PC-3 (cell line): ENCODE measurements at regions not wholly inside any gene's neighbourhood (a gene's known extent, or its start where the extent isn't known, plus 50 kb on each side); places are given as distances from the start of the nearest gene placed in this dataset.

ENCODE experiments used
- ATAC-seq: fragments of 200-7000 bp; cut with Tn5 transposase; 2 replicates; pipeline ENCODE4 v1.9.1; 2020; ENCODE audit warnings: mild to moderate bottlenecking, moderate library complexity
- BruUV-seq: library from RNA; stranded (reverse); fragments of 400-500 nt; replicated peaks from 2 replicates; lab custom pipeline; 2021; lab: Mats Ljungman, UMichigan
- CTCF ChIA-PET: fragments of 300-600 bp; sonication (Branson Sonifier 250); formaldehyde crosslinking; loops from one replicate; lab custom pipeline; 2022; ENCODE audit warnings: antibody characterized with exemption; lab: Charles Lee
- POLR2A ChIA-PET: fragments of 300-600 bp; sonication (Branson Sonifier 250); formaldehyde crosslinking; loops from one replicate; lab custom pipeline; 2022; ENCODE audit warnings: antibody characterized with exemption; ENCODE audit not compliant: unreplicated experiment; lab: Charles Lee
- DNase-seq: peaks from one replicate; pipeline ENCODE4 v3.0.0-alpha.2; 2015
- H2AFZ ChIP-seq: fragments of 300-600 bp; sonication (generic); 2 replicates; pipeline ENCODE4 v1.6.0; 2016; ENCODE audit warnings: antibody characterized with exemption, low read length
- H3F3A ChIP-seq: fragments of 300-600 bp; sonication (generic); one replicate; pipeline ENCODE4 v1.6.0; 2017; ENCODE audit warnings: antibody characterized with exemption, low read length, control low read depth, mild to moderate bottlenecking; ENCODE audit not compliant: unreplicated experiment
- H3K27ac ChIP-seq: fragments of 300-600 bp; sonication (generic); 2 replicates; pipeline ENCODE4 v1.5.1; 2016; ENCODE audit warnings: mild to moderate bottlenecking, low read length
- H3K27me3 ChIP-seq: fragments of 300-600 bp; sonication (generic); 2 replicates; pipeline ENCODE4 v1.6.1; 2016; ENCODE audit warnings: low read length, mixed read lengths
- H3K36me3 ChIP-seq: fragments of 300-600 bp; sonication (generic); 2 replicates; pipeline ENCODE4 v1.6.1; 2016; ENCODE audit warnings: low read depth, mixed run types, low read length, mixed read lengths
- H3K4me1 ChIP-seq: fragments of 300-600 bp; sonication (generic); 2 replicates; pipeline ENCODE4 v1.5.1; 2016; ENCODE audit warnings: low read length; ENCODE audit not compliant: insufficient read depth
- H3K4me2 ChIP-seq: fragments of 300-600 bp; sonication (generic); 2 replicates; pipeline ENCODE4 v1.6.0; 2016; ENCODE audit warnings: low read length
- H3K4me3 ChIP-seq: fragments of 300-600 bp; sonication (generic); 2 replicates; pipeline ENCODE4 v1.5.1; 2016; ENCODE audit warnings: mild to moderate bottlenecking, low read length, mixed read lengths
- H3K79me2 ChIP-seq: fragments of 300-600 bp; sonication (generic); 2 replicates; pipeline ENCODE4 v1.6.1; 2017; ENCODE audit warnings: low read length, mixed read lengths
- H3K9ac ChIP-seq: fragments of 300-600 bp; sonication (generic); 2 replicates; pipeline ENCODE4 v1.6.0; 2016; ENCODE audit warnings: mild to moderate bottlenecking, low read length
- H3K9me2 ChIP-seq: fragments of 300-600 bp; sonication (generic); replicated peaks from 2 replicates; pipeline ENCODE4 v1.6.1; 2016; ENCODE audit warnings: mixed run types, low read length, mixed read lengths
- H3K9me3 ChIP-seq: fragments of 300-600 bp; sonication (generic); 2 replicates; pipeline ENCODE4 v1.6.1; 2016; ENCODE audit warnings: low read length, mixed read lengths
- H4K20me1 ChIP-seq: fragments of 300-600 bp; sonication (generic); 2 replicates; pipeline ENCODE4 v1.6.1; 2016; ENCODE audit warnings: low read length, mixed read lengths
- EZH2 ChIP-seq: fragments of 300-600 bp; sonication (generic); IDR thresholded peaks from one replicate; pipeline ENCODE4 v1.6.1; 2017; ENCODE audit warnings: antibody characterized with exemption, mild to moderate bottlenecking, low read length; ENCODE audit not compliant: unreplicated experiment
- EZH2phosphoT487 ChIP-seq: fragments of 300-600 bp; sonication (generic); IDR thresholded peaks from 2 replicates; pipeline ENCODE4 v1.6.1; 2018; ENCODE audit warnings: mild to moderate bottlenecking, antibody characterized with exemption, low read length, borderline replicate concordance
- intact Hi-C: fragments of 100-400 bp; cut with micrococcal nuclease; formaldehyde crosslinking; loops from 2 replicates; pipeline ENCODE4 v1.9.0; 2023
- TF ChIP-seq, protein P1 (sequence below): fragments of 300-600 bp; sonication (generic); conservative IDR thresholded peaks from 2 replicates; pipeline ENCODE4 v1.5.1; 2017; ENCODE audit warnings: antibody characterized with exemption, low read depth, mild to moderate bottlenecking, low read length

GRCh38 chr2:41774011-41774605, 273.7 kb upstream of the PKDCC start:
- H3K79me2 ChIP-seq, result no peaks in the 10 kb centered on the region
- ATAC-seq (no peak), DNase-seq (no peak)
- no peaks in the 10 kb centered on the region for H3K9me2 ChIP-seq
- no peak overlapping the region for H3K4me3 ChIP-seq
- H3K27me3 ChIP-seq, result peaks cover 37% of the 10 kb centered on the region
- BruUV-seq, result no TSS peak
- POLR2A ChIA-PET, result no interaction called here
- no peak overlapping the region for H2AFZ ChIP-seq
- no peak overlapping the region for H3K9ac ChIP-seq
- no peaks in the 10 kb centered on the region for H3F3A ChIP-seq
- no peak overlapping the region for H3K4me2 ChIP-seq
- intact Hi-C loops, result loop anchor here (5.0 kb wide), 1 partner anchor 1952 kb away; no protein-coding TSS in a partner anchor
- no peaks in the 10 kb centered on the region for H4K20me1 ChIP-seq
- no peak overlapping the region for H3K27ac ChIP-seq
- H3K36me3 ChIP-seq, result no peaks in the 10 kb centered on the region
- CTCF ChIA-PET, result interaction anchor here (0.5 kb wide), 1 partner anchor 817 kb away, joined by 4 read pairs; no protein-coding TSS in a partner anchor
- H3K9me3 ChIP-seq, result no peaks in the 10 kb centered on the region
- TF ChIP-seq EZH2 (no peak), EZH2phosphoT487 (no peak)
- TF ChIP-seq, protein P1, sequence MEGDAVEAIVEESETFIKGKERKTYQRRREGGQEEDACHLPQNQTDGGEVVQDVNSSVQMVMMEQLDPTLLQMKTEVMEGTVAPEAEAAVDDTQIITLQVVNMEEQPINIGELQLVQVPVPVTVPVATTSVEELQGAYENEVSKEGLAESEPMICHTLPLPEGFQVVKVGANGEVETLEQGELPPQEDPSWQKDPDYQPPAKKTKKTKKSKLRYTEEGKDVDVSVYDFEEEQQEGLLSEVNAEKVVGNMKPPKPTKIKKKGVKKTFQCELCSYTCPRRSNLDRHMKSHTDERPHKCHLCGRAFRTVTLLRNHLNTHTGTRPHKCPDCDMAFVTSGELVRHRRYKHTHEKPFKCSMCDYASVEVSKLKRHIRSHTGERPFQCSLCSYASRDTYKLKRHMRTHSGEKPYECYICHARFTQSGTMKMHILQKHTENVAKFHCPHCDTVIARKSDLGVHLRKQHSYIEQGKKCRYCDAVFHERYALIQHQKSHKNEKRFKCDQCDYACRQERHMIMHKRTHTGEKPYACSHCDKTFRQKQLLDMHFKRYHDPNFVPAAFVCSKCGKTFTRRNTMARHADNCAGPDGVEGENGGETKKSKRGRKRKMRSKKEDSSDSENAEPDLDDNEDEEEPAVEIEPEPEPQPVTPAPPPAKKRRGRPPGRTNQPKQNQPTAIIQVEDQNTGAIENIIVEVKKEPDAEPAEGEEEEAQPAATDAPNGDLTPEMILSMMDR, result no peak
- H3K4me1 ChIP-seq, result no peaks in the 10 kb centered on the region

DNA sequence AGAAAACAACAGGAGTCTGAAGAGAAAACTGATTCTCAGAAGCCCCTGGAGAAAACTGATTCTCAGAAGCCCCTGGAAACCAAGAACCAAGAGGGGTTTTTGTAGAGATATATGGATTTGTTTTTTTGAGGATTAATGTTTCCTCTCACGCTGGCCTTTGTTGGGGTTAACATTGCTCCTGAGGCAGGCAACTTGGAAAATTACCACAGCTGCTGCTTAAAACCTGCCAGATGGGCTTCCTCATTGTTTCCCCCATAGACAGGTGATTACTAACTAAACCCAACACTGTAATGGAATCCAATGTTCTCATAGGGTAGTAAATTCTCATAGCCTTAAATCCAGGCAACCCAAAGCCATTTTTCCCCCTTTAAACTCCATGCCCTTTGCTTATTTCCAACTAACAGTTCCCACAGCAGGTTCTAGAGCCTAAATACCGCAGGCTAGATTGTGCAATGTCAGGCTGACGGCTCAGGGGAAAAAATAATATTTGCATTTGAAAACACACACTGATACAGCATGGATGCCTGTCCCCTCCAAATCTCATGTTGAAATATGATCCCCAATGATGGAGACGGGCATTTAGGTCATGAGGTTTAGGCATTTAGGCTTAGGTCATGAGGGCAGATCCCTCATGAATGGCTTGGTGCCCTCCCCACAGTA, 272.3 kb upstream of the PKDCC start:
- Histone ChIP-seq H3K4me2 (no peak overlapping the region), H3K9me2 (no peaks in the 10 kb centered on the region), H2AFZ (no peak overlapping the region), H3K9me3 (no peaks in the 10 kb centered on the region), H3F3A (no peaks in the 10 kb centered on the region), H3K9ac (no peak overlapping the region), H3K4me1 (no peaks in the 10 kb centered on the region), H3K27me3 (peaks cover 32% of the 10 kb centered on the region), H3K36me3 (no peaks in the 10 kb centered on the region), H3K4me3 (no peak overlapping the region), H3K27ac (no peak overlapping the region), H3K79me2 (no peaks in the 10 kb centered on the region), H4K20me1 (no peaks in the 10 kb centered on the region)
- BruUV-seq, result no TSS peak
- TF ChIP-seq EZH2phosphoT487 (no peak), EZH2 (no peak)
- TF ChIP-seq, protein P1, result no peak
- ATAC-seq (no peak), DNase-seq (no peak)
- ChIA-PET CTCF (no interaction called here), POLR2A (no interaction called here)
- intact Hi-C loops, result no loop called here

- H3K4me1 ChIP-seq, result no peaks in the 10 kb centered on the region
- H2AFZ ChIP-seq, result no peak overlapping the region
- ChIA-PET CTCF (no interaction called here), POLR2A (interaction anchor here (0.7 kb wide), 1 partner anchor 45 kb away, joined by 5 read pairs; no protein-coding TSS in a partner anchor)
- no peaks in the 10 kb centered on the region for H3K36me3 ChIP-seq
- H3K9ac ChIP-seq, result no peak overlapping the region
- TF ChIP-seq EZH2 (no peak), EZH2phosphoT487 (no peak)
- TF ChIP-seq, protein P1, result no peak
- ATAC-seq, result no peak
- H4K20me1 ChIP-seq, result no peaks in the 10 kb centered on the region
- no peaks in the 10 kb centered on the region for H3K9me2 ChIP-seq
- H3F3A ChIP-seq, result no peaks in the 10 kb centered on the region
- H3K79me2 ChIP-seq, result no peaks in the 10 kb centered on the region
- no peak overlapping the region for H3K27ac ChIP-seq
- H3K27me3 ChIP-seq, result peaks cover 15% of the 10 kb centered on the region; the same call in 1 of the 2 replicates
- no peak overlapping the region for H3K4me2 ChIP-seq
- intact Hi-C loops, result loop anchor here (10.0 kb wide), 2 partner anchors 825 to 1865 kb away; no protein-coding TSS in a partner anchor
- no peak for DNase-seq
- BruUV-seq, result no TSS peak
- no peak overlapping the region for H3K4me3 ChIP-seq
- H3K9me3 ChIP-seq, result no peaks in the 10 kb centered on the region
Measured at GRCh38 chr2:41779888-41780287, 267.9 kb upstream of the PKDCC start.
